GM19023 (cell line): ENCODE measurements at regions not wholly inside any gene's neighbourhood (a gene's known extent, or its start where the extent isn't known, plus 50 kb on each side); places are given as distances from the start of the nearest gene placed in this dataset.
"Not testable (repeated sequence)": the region's sequence is repeated elsewhere in the genome, so short reads cannot be mapped to it uniquely, and the experiment has no call there.

Experiments used
- ATAC-seq: cut with Tn5 transposase; IDR thresholded peaks from one replicate; pipeline ENCODE4 v1.9.1; 2021; ENCODE audit warnings: mild to moderate bottlenecking, moderate library complexity; ENCODE audit not compliant: unreplicated experiment

DNA sequence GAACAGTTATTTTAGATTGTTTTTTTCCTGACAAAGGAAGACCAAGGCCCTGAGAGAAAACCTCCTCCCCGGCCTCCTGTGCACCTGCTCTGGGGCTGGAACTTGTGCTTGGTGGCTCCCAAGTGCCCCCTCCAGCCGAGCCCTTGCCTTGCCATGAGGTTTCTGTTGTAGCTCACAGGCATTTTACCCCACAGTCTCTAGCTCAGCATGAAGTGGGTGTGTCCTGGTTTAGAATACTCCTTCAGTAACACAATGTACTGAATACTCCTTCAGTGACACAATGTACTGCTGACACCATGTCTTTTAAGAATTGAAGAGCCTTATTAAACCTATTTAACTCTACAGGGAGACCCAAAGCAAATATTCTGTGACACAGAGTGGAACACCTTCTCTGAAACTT, 116.1 kb downstream of the OR4M2 start:
- not testable (repeated sequence) for ATAC-seq

- ATAC-seq: not testable (repeated sequence)
Measured at GRCh38 chr15:22200417-22200816, 120.1 kb downstream of the OR4M2 start.

DNA sequence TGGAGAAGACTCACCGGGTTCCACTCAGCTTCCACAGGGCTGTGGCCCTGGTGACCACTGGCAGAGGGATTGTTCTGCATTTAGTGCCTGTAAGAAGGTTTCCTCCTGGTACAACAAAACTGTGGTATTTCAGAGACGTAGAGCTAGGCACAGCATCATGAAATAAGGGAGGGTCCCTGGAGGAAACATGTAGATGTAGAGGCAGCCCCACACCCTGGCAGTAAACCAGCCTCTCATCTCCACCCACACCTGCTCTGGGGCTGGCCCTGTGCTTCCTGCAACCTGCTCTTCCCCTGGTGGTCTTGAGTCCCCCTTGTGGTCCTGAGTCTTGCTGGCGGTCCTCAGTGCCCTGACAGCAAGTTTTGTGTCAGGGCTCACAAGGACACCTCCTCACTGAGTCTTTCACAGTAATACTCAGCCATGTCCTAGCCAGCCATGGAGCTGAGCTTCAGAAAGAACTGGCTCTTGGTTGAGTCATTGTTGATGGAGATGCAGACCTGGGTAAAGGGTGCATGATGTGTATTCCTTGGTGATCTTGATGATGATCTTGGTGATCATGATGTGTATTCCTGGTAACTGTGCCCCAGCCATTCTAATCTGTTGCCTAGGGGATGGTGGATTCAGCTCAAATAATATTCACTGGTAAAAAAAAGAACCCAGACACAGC, 121.8 kb downstream of the OR4M2 start:
- not testable (repeated sequence) for ATAC-seq

DNA sequence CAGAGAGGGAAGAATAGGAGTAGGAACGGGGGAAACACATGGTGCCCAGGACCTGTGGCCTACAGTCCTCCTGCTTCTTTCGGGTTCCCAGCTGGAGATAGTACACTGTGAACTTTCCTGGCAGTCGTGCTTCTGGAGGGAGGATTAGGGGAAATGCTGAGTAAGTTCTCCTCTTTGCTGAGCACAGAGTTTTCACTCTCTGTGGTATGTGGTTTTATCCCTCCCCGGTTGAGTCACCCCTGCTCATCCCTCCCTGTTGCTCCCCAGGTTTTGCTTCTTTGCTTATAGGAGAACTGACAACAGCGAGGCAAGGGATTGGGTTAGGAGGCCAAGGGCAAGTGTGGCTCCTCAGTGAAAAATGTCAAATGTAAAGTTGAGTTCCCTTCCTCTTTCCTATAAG, 122.9 kb downstream of the OR4M2 start:
- ATAC-seq: not testable (repeated sequence)

DNA sequence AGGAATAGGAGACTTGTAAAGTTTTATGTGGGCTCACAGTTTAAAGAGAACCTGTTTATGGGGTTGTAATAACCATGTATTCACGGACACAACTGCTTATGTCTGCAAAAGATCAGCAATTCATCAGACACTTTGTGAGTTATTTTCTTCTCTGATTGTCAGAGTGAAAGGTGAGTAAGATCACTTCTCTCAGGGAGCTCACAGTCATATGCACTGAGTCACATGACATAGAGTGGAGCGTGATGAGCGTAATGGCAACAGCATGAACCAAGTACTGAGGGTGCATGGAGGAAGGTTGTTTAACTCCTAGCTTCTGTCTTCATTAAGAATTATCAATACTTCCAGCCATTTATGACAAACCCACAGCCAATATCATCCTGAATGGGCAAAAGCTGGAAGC, 128.8 kb downstream of the OR4M2 start:
- not testable (repeated sequence) for ATAC-seq

GRCh38 chr15:22222596-22222995, 142.3 kb downstream of the OR4M2 start:
- ATAC-seq: not testable (repeated sequence)

DNA sequence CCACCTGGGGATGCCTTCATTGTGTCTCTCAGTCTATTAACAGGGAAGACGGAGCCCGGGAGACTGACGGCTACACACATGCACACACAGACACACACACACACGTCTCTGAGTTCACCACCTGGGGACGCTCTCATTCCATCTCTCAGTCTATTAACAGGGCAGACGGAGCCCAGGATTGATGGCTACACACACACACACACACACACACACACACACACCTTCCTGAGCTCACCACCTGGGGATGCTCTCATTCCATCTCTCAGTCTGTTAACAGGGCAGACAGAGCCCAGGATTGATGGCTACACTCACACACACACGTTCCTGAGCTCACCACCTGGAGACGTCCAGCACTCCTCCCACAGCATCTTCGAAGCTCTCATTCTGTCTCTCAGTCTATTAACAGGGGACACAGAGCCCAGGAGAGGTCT, 143.9 kb downstream of the OR4M2 start:
- no peak for ATAC-seq

GRCh38 chr15:22224961-22225360, 144.6 kb downstream of the OR4M2 start:
- ATAC-seq: not testable (repeated sequence)

DNA sequence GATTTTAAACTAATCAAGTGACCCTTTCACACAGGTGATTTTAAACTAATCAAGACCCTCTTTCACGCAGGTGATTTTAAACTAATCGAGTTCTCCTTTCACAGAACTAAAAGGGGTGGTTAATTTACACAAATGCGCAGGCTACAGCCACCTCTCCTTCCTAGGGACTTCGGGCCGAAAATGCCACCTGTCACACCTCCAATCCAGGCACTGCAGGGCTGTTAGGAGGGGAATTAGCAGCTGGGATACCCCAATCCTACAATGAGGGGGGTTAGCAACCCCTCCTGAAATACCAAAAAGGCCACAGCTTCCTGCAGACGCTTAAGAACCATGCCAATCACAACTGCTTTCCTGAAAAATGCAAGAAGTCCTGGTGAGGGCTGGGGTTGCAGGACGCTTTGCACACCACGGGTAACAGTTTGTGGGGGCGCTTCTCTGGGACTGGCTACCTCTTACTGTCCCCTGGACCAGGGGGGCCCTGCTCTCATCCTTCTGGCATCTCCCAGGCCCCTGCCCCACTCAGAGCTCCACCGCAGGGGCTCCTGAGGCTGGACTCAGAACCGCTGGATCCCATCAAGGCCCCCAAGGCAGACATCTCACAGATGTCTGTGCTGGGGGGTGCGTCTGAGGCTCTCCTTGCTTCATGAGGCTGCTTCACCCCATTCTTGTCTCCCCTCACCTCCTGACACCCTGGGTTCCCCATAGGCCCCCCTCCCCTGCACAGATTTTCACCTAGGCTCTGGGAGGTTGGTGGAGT, 145.9 kb downstream of the OR4M2 start:
- ATAC-seq: no peak

DNA sequence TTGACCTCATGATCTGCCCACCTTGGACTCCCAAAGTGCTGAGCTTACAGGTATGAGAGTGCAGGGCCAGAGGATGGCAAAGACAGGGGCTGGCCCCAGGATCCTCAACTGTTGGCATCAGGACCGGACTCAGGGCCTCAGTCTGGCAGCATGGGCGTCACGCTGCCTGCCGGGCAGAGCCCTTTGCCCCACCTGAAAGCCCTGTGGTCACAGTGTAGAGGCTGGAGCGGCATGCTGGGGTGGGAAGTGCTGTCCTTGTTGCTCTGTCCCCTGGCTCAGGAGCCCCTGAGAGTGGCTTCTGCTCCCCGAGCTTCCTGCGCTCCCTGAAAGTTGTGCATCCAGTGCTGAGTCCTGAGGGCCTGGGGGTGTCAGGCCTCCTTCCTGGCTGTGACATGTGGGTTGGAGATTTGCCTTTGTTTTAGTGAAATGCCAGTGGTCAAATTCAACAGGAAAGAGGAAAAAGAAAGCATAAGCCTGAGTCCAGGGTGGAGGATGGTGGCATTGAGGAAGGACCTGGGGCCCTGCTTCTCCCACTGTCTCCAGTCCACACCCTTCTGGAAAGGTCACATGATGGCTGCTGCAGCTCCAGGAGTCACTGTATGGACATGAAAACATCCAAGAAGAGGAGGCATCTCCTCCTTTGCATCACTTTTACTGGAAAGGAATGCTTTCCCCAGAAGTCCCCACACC, 147.2 kb downstream of the OR4M2 start:
- no peak for ATAC-seq

DNA sequence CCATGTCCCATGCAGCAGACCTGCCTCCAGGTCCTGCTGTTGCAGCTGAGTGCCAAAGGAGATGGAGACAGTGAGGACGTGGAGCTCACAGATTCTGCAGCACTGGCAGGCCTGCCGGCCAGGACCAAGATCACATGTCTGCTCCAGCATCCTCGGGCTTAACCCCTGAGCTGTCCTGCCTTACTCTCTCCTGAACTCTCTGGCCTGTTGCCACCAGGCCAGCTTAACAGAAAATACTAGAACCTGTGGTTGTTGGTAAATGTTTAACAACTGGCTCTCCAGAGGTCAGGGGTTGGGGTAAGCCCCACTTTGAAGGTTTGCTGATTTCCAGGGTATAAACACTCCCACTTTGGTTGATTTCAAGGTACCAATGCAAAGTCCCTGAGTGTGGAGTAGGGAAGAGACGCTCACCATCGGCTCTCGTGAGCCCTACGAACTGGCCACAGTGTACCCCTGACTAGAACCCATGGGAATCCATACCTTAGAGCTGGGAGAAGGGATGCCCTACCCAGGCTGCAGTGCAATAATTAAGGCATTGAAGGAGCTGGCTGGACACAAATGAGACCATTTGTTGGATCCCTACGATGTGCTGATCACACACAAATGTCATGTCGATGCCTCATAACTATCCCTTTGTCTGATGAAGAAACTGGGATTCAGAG, 147.9 kb downstream of the OR4M2 start:
- no peak for ATAC-seq

- no peak for ATAC-seq
Measured at GRCh38 chr15:22229990-22230819, 149.9 kb downstream of the OR4M2 start.

DNA sequence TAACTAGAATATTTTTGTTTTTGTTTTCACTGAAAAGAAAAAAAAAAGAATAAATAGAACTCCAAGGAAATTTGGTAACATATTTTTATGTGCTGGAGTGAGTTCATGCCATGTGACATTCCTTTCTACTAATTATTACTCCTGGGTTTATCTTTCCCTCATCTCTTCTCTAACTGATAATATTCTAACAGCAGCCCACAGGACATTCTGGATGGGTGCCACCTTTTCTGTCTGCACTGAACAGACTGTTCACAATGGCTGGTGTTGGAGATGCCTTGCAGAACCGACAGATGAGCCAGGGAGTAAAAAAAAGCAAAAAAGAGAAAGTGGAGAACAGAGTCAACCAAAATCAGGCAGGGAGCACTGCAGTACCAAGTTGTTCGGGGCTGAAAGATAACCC, 151.3 kb downstream of the OR4M2 start:
- ATAC-seq: no peak

DNA sequence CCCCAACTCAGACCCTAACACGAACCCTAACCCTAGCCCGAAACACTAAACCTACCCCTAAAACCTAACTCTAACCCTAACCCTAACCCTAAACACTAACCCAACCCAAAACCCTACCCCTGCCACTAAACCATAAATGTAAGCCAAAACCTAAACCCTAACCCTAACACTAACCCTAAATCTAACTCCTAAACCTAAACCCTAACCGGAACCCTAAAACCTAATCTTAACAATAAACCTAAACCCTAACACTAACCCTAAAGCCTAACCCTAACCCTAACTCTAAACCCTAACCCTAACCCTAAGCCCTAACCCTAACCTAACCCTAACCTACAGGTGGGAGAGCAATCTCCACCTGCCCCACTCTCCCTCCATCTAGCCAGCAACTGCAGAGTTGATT, 152.3 kb downstream of the OR4M2 start:
- ATAC-seq: no peak

DNA sequence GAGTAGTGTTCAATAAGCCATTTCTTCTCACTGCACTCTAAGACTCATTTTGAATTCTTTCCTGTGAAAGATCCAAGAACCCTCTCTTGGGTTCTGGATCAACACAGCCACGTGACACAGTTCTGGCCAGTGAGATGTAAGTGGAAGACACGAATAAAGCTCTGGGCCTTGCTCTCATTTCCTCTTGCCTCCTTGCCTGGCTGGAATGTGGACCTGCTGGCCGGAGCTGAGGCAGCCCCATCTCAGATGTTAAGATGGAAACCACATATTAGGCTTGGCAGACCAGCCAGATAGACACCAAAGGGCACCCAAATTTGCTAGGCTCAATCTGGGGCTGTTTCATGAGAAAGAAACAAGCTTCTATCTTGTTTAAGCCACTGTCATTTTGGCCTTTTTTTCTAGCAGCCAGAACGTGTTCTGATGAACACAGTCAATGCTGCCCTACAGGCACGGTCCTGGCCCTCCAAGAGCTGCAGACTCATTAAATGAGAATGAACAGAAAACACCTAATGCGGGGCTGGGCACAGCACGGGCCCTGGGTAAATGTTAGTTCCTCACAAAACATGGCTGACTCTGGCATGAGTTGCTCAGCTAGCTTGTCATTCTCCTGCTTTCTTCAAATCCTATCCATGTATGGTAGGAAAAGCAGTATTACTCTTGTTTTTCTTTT, 155.1 kb downstream of the OR4M2 start:
- not testable (repeated sequence) for ATAC-seq

GRCh38 chr15:22236469-22236868, 156.1 kb downstream of the OR4M2 start:
- no peak for ATAC-seq

DNA sequence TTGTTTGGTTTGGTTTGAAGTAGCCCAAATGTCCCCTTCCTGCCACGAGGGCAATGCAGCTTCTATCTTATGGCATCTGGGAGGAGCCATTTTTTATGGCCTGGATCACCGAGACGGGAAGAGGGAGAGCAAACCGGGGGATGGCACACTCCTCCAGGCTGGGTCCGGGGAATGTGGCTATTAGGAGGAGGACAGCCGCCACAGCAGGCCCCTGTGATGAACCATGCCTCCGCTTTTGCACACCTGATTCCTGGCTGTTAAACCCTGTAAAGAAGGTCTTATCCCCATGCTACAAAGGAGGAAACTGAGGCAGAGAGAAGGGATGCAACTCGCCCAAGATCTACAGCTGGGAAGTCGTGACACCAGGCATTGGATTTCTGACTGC, 157.6 kb downstream of the OR4M2 start:
- no peak for ATAC-seq

DNA sequence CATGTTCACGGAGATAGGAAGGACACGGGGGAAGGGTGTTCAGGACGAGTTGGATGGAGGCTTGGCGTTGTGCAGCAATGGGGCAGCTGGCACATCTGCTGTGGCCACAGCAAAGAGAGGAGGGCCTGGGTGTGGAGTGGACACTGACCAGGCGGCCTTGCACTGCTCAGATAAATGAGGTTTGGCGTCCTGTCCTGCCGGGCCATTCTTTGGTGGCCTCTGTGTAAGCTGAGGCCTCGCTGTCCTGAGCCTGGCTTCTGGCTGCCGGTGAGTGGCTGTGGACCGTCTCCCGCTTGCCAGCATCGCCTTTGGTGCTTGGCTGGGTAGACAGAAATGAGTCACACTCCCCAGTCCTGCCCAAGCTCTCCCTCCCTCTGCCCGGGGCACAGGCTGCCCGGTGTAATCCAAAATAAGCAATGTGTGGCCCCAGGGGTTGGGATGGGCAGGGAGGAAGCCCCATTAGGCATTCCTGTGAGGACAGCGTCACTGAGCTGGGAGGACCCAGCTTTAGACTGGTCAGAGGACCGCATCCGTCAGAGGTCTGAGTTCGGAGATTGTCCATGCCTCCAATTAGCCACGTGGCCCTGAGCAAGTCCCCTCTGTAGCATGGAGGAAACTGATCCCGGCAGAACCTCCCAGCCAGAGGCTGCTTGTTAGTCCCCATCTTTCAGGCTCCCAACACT, 158.1 kb downstream of the OR4M2 start:
- ATAC-seq: not testable (repeated sequence)
